Left kidney (tissue), 1 donor: ENCODE measurements at regions not wholly inside any gene's neighbourhood (a gene's known extent, or its start where the extent isn't known, plus 50 kb on each side); places are given as distances from the start of the nearest gene placed in this dataset.

Experiments
- DNase-seq: peaks from one replicate; pipeline ENCODE4 v3.0.0-alpha.2; 2013

GRCh38 chr21:38956007-38956406 is 150.3 kb downstream of the ETS2 start:
- no peak for DNase-seq

GRCh38 chr21:38955495-38955894 is 149.8 kb downstream of the ETS2 start:
- DNase-seq, result no peak

GRCh38 chr21:38954588-38955004 is 148.9 kb downstream of the ETS2 start:
- DNase-seq, result no peak

- no peak for DNase-seq
Observed at GRCh38 chr21:38953516-38953915, 147.8 kb downstream of the ETS2 start.

GRCh38 chr21:38952890-38953289 is 147.2 kb downstream of the ETS2 start:
- DNase-seq, result no peak

GRCh38 chr21:38951095-38951730 is 145.5 kb downstream of the ETS2 start:
- DNase-seq, result no peak

- no peak for DNase-seq
Observed at GRCh38 chr21:38950435-38951094, 144.8 kb downstream of the ETS2 start.

- DNase-seq, result no peak
Observed at GRCh38 chr21:38949070-38949380, 143.3 kb downstream of the ETS2 start.

- DNase-seq, result no peak
Observed at GRCh38 chr21:38948377-38949069, 142.8 kb downstream of the ETS2 start.

GRCh38 chr21:38945545-38946245 is 140.0 kb downstream of the ETS2 start:
- DNase-seq, result no peak

GRCh38 chr21:38944903-38945302 is 139.2 kb downstream of the ETS2 start:
- no peak for DNase-seq

- no peak for DNase-seq
Observed at GRCh38 chr21:38944402-38944801, 138.7 kb downstream of the ETS2 start.

GRCh38 chr21:38942748-38943211 is 137.1 kb downstream of the ETS2 start:
- DNase-seq, result no peak

- no peak for DNase-seq
Observed at GRCh38 chr21:38938769-38939168, 133.0 kb downstream of the ETS2 start.

- no peak for DNase-seq
Observed at GRCh38 chr21:38938343-38938742, 132.6 kb downstream of the ETS2 start.

- DNase-seq, result no peak
Observed at GRCh38 chr21:38937844-38938243, 132.1 kb downstream of the ETS2 start.

- DNase-seq, result no peak
Observed at GRCh38 chr21:38937286-38937790, 131.6 kb downstream of the ETS2 start.

GRCh38 chr21:38936240-38936639 is 130.5 kb downstream of the ETS2 start:
- DNase-seq, result no peak

- DNase-seq, result no peak
Observed at GRCh38 chr21:38933731-38934130, 128.0 kb downstream of the ETS2 start.

- no peak for DNase-seq
Observed at GRCh38 chr21:38931291-38931690, 125.6 kb downstream of the ETS2 start.

- no peak for DNase-seq
Observed at GRCh38 chr21:38930853-38931252, 125.1 kb downstream of the ETS2 start.

- no peak for DNase-seq
Observed at GRCh38 chr21:38930066-38930465, 124.3 kb downstream of the ETS2 start.

GRCh38 chr21:38929652-38930051 is 123.9 kb downstream of the ETS2 start:
- no peak for DNase-seq
